ENCODE measurements at regions not wholly inside any gene's neighbourhood (a gene's known extent, or its start where the extent isn't known, plus 50 kb on each side); places are given as distances from the start of the nearest gene placed in this dataset.

GRCh38 chr1:106568201-106568974, 488.1 kb upstream of the PRMT6 start:
- no peak for DNase-seq (ENCODE audit: low spot score)

DNA sequence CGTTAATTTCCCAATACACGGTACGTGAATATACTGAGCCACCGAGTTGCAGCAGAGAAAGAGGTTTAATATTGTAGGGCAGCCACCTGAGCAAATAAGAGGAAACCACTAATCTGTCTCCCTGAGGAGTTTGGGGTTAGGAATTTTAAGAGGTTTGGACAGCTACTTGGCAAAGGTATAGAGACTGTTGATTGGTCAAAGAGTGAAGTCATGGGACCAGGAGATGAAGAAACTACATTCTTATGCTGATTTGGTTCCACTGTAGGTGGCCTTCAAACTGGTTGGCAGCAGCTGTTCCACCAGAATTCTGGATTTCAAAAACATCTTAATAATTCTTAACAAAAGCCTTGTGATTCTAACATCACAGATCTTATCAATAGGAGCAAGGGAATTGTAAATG, 485.4 kb upstream of the PRMT6 start:
- peak; percentile 6 for DNase-seq (ENCODE audit: low spot score)

DNA sequence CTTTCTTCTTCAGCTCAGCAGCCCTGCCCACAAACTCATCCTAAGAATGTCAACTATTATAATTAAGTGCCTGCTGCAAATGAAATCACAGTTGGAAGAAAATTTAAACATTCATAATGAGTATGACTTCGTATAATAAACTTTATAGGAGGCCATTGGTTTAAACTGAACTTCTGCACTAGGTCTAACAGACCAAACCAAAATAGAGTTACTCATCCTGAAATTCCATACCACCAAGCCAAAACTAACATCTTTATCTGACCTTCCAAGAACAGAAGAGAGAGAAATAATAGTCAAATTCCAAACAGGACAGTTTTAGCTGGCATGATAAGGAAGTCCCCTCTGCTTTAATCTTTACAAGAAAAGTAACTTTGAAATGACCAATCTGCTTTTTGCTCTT, 472.4 kb upstream of the PRMT6 start:
- DNase-seq (ENCODE audit: low spot score): no peak

GRCh38 chr1:106584676-106585075, 471.8 kb upstream of the PRMT6 start:
- no peak for DNase-seq (ENCODE audit: low spot score)

DNA sequence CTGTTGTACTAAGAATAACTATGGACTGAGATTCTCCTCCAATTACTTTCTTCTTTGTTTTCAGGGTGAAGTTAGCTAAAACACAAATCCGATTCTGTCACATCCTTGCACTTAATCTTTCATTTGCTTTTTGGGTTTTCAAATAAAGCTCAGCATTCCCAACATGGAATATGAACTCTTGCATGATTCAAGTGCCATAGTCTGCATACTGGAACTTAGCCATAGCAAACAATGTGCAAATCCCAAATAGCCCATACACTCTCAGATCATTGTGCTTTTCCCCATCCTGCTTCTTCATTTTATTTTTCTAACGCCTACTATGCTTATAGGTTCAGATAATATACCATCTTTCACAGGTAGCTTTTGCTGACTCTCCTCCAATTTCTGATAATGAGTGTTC, 455.8 kb upstream of the PRMT6 start:
- no peak for DNase-seq (ENCODE audit: low spot score)

- no peak for DNase-seq (ENCODE audit: low spot score)
These were observed 452.9 kb upstream of the PRMT6 start for GRCh38 chr1:106603616-106604015.

GRCh38 chr1:106608841-106609240, 447.6 kb upstream of the PRMT6 start:
- DNase-seq (ENCODE audit: low spot score): no peak

GRCh38 chr1:106613068-106613467, 443.4 kb upstream of the PRMT6 start:
- DNase-seq (ENCODE audit: low spot score): no peak

- no peak for DNase-seq (ENCODE audit: low spot score)
These were observed 442.6 kb upstream of the PRMT6 start for GRCh38 chr1:106613861-106614260.

GRCh38 chr1:106615473-106615872, 441.0 kb upstream of the PRMT6 start:
- DNase-seq (ENCODE audit: low spot score): no peak

DNA sequence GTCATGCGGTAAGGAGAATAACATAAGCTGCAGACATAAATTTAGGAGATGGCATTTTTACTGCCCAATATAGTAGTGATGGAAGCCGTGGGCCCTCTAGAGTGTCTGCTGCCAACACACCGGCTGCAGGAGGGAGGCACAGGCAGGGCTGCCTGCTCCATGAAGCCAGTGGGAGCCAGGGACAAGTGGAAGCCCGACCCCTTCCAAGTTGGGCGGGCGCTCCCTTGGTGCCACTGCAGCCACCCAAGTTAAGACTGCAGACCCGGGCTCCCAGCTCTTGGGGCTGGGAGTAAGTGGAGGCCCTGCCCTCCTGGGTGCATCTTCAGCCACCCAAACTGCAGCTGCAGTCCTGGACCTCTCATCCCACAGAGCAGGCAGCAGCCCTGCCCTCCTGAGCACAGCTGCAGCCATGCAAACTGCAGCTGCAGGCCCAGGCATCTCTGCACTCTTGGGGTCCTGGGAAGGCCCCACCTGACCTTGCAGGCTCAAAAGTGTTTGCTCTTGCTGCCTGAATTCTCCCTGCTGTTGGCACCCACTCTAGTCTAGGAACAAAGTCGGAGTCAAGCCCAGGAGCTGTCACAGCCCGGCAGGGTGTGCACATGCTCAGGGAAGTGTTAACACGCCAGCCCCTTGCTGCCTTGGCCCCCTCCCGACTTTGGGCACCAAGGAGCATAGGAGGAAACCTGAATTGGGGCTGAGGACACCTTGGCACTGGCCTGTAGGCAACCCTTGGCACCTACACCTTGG, 437.2 kb upstream of the PRMT6 start:
- DNase-seq (ENCODE audit: low spot score): no peak

DNA sequence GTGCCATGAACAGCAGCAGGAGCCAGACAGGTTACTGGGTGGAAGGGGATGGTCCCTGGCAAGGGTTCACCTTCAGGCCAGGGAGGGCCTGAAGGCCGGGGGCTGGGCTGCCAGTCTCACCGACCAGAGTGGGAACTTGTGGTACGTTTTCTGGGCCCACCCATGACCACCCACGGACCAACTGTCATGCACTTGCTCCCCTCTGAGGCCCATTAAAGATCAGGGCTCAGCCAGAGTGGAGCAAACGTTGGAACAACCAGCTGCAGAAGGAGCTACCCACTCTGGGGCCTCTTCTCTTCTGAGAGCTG, 436.7 kb upstream of the PRMT6 start:
- no peak for DNase-seq (ENCODE audit: low spot score)

DNA sequence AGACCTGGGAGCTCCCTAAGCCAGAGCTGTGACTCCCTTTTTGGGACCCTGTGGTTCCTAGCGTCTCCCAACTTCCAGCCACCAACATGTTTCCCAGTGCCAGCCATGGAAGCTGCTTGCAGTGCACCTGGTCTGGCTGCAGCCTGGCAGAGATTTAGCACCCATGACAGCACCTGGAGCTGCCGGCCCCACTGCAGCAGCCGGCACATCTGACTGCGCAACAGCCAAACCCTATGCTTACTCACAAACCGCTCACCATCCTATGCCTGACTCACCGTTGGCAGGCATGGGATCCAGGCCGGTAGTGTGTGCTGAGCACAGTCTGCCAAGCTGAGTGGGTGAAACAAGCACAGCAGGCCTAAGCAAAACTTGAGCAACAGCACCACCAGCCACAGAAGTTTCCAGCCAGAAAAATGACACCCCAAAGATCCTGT, 435.9 kb upstream of the PRMT6 start:
- DNase-seq (ENCODE audit: low spot score): peak; percentile 13

GRCh38 chr1:106621853-106622252, 434.6 kb upstream of the PRMT6 start:
- no peak for DNase-seq (ENCODE audit: low spot score)

- DNase-seq (ENCODE audit: low spot score): no peak
These were observed 418.9 kb upstream of the PRMT6 start for GRCh38 chr1:106637566-106637965.

DNA sequence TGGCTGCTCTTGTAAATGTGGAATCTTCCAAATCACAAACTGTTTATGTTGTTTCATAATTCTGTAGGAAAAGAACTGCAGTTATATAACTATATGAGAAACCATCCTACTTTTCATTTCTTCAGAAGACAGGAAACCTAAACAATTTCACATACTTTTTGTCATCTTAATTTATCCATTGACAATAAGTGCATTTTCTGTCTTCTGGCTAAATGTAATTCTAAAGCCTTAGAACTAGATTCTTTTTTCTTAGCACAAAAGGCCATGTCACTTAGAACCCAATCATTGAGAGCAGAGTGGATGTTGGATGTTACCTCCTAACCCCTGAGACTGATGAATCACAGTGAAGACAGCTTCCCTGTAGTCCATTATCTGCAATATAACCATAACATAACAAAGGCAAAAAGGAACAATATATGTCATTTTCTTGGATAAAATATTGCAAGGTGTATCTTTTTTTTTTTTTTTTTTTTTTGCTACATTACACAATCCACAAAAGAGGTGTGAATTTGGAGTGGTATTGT, 410.2 kb upstream of the PRMT6 start:
- no peak for DNase-seq (ENCODE audit: low spot score)

- DNase-seq (ENCODE audit: low spot score): no peak
These were observed 409.7 kb upstream of the PRMT6 start for GRCh38 chr1:106646816-106647215.

DNA sequence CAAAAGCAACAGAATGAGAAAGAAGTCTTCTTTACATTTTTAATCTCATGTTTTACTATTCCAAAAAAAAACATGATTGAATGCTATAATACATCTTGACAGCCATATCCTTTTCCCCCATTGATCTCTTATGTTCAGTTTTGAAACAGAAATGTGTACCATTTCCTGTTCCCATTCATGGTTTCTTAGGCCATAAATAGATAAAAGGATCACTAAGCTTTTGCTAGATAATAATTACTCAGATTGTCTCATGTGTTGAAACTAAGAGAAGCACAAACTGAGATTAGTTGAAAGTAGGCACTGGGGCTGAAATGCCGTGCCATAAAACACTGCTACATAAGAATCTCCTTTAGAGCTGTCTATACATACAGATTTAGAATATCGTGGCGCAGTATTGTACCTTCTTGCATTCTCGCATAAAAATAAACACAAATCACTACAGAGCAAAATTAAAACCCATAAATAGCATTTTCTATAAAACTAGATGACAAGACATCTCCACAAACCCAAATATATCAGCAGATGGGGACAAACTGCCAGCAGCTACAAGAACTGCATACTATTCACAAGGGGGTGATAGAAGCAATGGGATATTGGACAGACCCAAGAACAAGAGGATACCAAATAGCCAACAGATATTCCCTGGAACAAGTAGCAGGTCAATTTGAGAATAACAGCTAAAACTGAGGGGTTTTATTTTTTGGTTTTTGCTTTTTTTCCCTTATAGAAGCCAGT, 405.3 kb upstream of the PRMT6 start:
- no peak for DNase-seq (ENCODE audit: low spot score)

GRCh38 chr1:106659490-106660244, 396.8 kb upstream of the PRMT6 start:
- no peak for DNase-seq (ENCODE audit: low spot score)

GRCh38 chr1:106675558-106675957, 380.9 kb upstream of the PRMT6 start:
- no peak for DNase-seq (ENCODE audit: low spot score)

- no peak for DNase-seq (ENCODE audit: low spot score)
These were observed 380.5 kb upstream of the PRMT6 start for GRCh38 chr1:106676021-106676420.

- DNase-seq (ENCODE audit: low spot score): no peak
These were observed 379.3 kb upstream of the PRMT6 start for GRCh38 chr1:106677181-106677580.
